WTC11 (cell line): ENCODE measurements at regions not wholly inside any gene's neighbourhood (a gene's known extent, or its start where the extent isn't known, plus 50 kb on each side); places are given as distances from the start of the nearest gene placed in this dataset.

Experiments used
- ATAC-seq: fragments of 200-7000 bp; cut with Tn5 transposase; 2 replicates; pipeline ENCODE4 v1.10.0; 2021; ENCODE audit warnings: mild to moderate bottlenecking, moderate library complexity
- CTCF ChIA-PET: fragments of 300-600 bp; sonication (Branson Sonifier 250); formaldehyde crosslinking; loops from one replicate; lab custom pipeline; 2021; ENCODE audit warnings: antibody characterized with exemption; lab: Charles Lee
- POLR2A ChIA-PET: fragments of 350-600 bp; sonication (Branson Sonifier 250); formaldehyde crosslinking; loops from one replicate; lab custom pipeline; 2021; ENCODE audit warnings: antibody characterized with exemption; lab: Charles Lee
- DNase-seq: peaks from one replicate; pipeline ENCODE4 v3.0.0; 2021; ENCODE audit warnings: low spot score
- H3K27ac Mint-ChIP-seq: 2 replicates; pipeline ENCODE4 v1.8.0; 2021; ENCODE audit warnings: mixed read lengths
- H3K27me3 Mint-ChIP-seq: 2 replicates; pipeline ENCODE4 v1.8.0; 2021; ENCODE audit warnings: low read depth, mild to moderate bottlenecking, moderate library complexity, mixed read lengths
- H3K36me3 Mint-ChIP-seq: 2 replicates; pipeline ENCODE4 v1.8.0; 2021; ENCODE audit warnings: mixed read lengths
- H3K4me1 Mint-ChIP-seq: 2 replicates; pipeline ENCODE4 v1.8.0; 2022; ENCODE audit warnings: mixed read lengths
- H3K4me3 Mint-ChIP-seq: 2 replicates; pipeline ENCODE4 v1.8.0; 2021; ENCODE audit warnings: mild to moderate bottlenecking, moderate library complexity, mixed read lengths
- H3K9me3 Mint-ChIP-seq: 2 replicates; pipeline ENCODE4 v1.8.0; 2021; ENCODE audit warnings: mixed read lengths
- CREB1 ChIP-seq: sonication (generic); formaldehyde crosslinking; IDR thresholded peaks from 2 replicates; pipeline ENCODE4 v1.8.0; 2023; ENCODE audit warnings: mild to moderate bottlenecking, missing genetic modification reagents
- ELF4 ChIP-seq: sonication (generic); formaldehyde crosslinking; IDR thresholded peaks from 2 replicates; pipeline ENCODE4 v1.8.1; 2022; ENCODE audit warnings: low read depth, mild to moderate bottlenecking, moderate library complexity, missing genetic modification reagents
- FOXK1 ChIP-seq: sonication (generic); formaldehyde crosslinking; IDR thresholded peaks from 2 replicates; pipeline ENCODE4 v1.8.0; 2022; ENCODE audit warnings: mild to moderate bottlenecking, moderate library complexity, missing genetic modification reagents
- FOXP4 ChIP-seq: sonication (generic); formaldehyde crosslinking; IDR thresholded peaks from 2 replicates; pipeline ENCODE4 v1.8.0; 2022; ENCODE audit warnings: mild to moderate bottlenecking, missing genetic modification reagents
- GABPB1 ChIP-seq: sonication (generic); formaldehyde crosslinking; IDR thresholded peaks from 2 replicates; pipeline ENCODE4 v1.8.1; 2023; ENCODE audit warnings: mild to moderate bottlenecking, missing genetic modification reagents
- NFE2L1 ChIP-seq: sonication (generic); formaldehyde crosslinking; IDR thresholded peaks from 2 replicates; pipeline ENCODE4 v1.8.1; 2023; ENCODE audit warnings: missing genetic modification reagents
- NR1H2 ChIP-seq: sonication (generic); formaldehyde crosslinking; IDR thresholded peaks from 2 replicates; pipeline ENCODE4 v1.9.0; 2021; ENCODE audit warnings: mild to moderate bottlenecking, moderate library complexity, missing genetic modification reagents
- NR3C1 ChIP-seq: sonication (generic); formaldehyde crosslinking; conservative IDR thresholded peaks from 2 replicates; pipeline ENCODE4 v1.8.1; 2023; ENCODE audit warnings: low read depth, mild to moderate bottlenecking, missing genetic modification reagents
- OVOL2 ChIP-seq: fragments of 250-450 bp; sonication (Bioruptor Pico); IDR thresholded peaks from 2 replicates; pipeline ENCODE4 v1.9.0; 2021; ENCODE audit warnings: mild to moderate bottlenecking, borderline replicate concordance
- TEAD4 ChIP-seq: sonication (generic); formaldehyde crosslinking; IDR thresholded peaks from 2 replicates; pipeline ENCODE4 v1.8.0; 2022; ENCODE audit warnings: mild to moderate bottlenecking, missing genetic modification reagents
- ZNF219 ChIP-seq: sonication (generic); formaldehyde crosslinking; IDR thresholded peaks from 2 replicates; pipeline ENCODE4 v1.8.0; 2023; ENCODE audit warnings: missing genetic modification reagents, mild to moderate bottlenecking, borderline replicate concordance
- ZNF317 ChIP-seq: sonication (generic); formaldehyde crosslinking; IDR thresholded peaks from 2 replicates; pipeline ENCODE4 v1.8.1; 2023; ENCODE audit warnings: low read depth, mild to moderate bottlenecking, moderate library complexity, missing genetic modification reagents, borderline replicate concordance
- ZNF416 ChIP-seq: fragments of 250-450 bp; sonication (Bioruptor Pico); IDR thresholded peaks from 2 replicates; pipeline ENCODE4 v1.9.0; 2021; ENCODE audit warnings: mild to moderate bottlenecking, inconsistent platforms
- ZNF512 ChIP-seq: sonication (generic); formaldehyde crosslinking; IDR thresholded peaks from 2 replicates; pipeline ENCODE4 v1.8.1; 2022; ENCODE audit warnings: missing genetic modification reagents, borderline replicate concordance
- ZNF671 ChIP-seq: fragments of 250-450 bp; sonication (Bioruptor Pico); IDR thresholded peaks from 2 replicates; pipeline ENCODE4 v1.8.0; 2021; ENCODE audit warnings: mild to moderate bottlenecking
- TF ChIP-seq, protein P1 (sequence below): sonication (generic); formaldehyde crosslinking; IDR thresholded peaks from 2 replicates; pipeline ENCODE4 v1.8.0; 2022; ENCODE audit warnings: mild to moderate bottlenecking, missing genetic modification reagents
- TF ChIP-seq, protein P2 (sequence below): fragments of 250-450 bp; sonication (Bioruptor Pico); IDR thresholded peaks from 2 replicates; pipeline ENCODE4 v2.1.2; 2022; ENCODE audit warnings: mild to moderate bottlenecking, moderate library complexity
- TF ChIP-seq, protein P3 (sequence below): fragments of 200-600 bp; IDR thresholded peaks from 2 replicates; pipeline ENCODE4 v1.8.0; 2022; ENCODE audit warnings: antibody characterized with exemption

DNA sequence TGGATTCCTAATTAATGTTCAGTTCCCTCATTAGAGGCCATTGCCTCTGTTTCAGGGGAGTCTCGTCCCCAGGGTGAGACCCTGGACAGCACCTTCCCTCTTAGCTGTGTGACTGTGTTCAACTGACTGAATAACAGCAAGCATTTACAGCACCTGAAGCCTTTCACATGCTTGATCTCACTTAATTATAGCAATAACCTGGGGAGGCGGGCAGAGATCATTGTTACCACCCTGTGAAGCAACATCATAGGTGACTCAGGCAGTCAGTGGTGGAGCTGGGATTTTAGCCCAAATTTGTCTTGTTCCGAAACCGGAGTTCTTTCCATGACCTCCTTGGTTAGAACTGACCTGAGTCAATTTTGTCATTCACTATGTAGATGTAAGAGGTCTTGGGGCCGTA is 105.2 kb upstream of the RAD23B start:
- CTCF ChIA-PET: no interaction called here
- TF ChIP-seq ZNF416 (CRISPR knock-in tag): no peak
- TF ChIP-seq, protein P1, sequence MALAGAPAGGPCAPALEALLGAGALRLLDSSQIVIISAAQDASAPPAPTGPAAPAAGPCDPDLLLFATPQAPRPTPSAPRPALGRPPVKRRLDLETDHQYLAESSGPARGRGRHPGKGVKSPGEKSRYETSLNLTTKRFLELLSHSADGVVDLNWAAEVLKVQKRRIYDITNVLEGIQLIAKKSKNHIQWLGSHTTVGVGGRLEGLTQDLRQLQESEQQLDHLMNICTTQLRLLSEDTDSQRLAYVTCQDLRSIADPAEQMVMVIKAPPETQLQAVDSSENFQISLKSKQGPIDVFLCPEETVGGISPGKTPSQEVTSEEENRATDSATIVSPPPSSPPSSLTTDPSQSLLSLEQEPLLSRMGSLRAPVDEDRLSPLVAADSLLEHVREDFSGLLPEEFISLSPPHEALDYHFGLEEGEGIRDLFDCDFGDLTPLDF (CRISPR knock-in tag): no peak
- TF ChIP-seq ELF4 (CRISPR knock-in tag): no peak
- TF ChIP-seq NR1H2 (CRISPR knock-in tag): no peak
- no peak for TF ChIP-seq ZNF671 (CRISPR knock-in tag)
- TF ChIP-seq NR3C1: no peak
- no peak for TF ChIP-seq TEAD4 (CRISPR knock-in tag)
- TF ChIP-seq, protein P2, sequence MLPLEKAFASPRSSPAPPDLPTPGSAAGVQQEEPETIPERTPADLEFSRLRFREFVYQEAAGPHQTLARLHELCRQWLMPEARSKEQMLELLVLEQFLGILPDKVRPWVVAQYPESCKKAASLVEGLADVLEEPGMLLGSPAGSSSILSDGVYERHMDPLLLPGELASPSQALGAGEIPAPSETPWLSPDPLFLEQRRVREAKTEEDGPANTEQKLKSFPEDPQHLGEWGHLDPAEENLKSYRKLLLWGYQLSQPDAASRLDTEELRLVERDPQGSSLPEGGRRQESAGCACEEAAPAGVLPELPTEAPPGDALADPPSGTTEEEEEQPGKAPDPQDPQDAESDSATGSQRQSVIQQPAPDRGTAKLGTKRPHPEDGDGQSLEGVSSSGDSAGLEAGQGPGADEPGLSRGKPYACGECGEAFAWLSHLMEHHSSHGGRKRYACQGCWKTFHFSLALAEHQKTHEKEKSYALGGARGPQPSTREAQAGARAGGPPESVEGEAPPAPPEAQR: no peak
- TF ChIP-seq OVOL2: no peak
- no peak for TF ChIP-seq ZNF317 (CRISPR knock-in tag)
- TF ChIP-seq CREB1 (CRISPR knock-in tag): no peak
- no peak overlapping the region for H3K27ac Mint-ChIP-seq

DNA sequence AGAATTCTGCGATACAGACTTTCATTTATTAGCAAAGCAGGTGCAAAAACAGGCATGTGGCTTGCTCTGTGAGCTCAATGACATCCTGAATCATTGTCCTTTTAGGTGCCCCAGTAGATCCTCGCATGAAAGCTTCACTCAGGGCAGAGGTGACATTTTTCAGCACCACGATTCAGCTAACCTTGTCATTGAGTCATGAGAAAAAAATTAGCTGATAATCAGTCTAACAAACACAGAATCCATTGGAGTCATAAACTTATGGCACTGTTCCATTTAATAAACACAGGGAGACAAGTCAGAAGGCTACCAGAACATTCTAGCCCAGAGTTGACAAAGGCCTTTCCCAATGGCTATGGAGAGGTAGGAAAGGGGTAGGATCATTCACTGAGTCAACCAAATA is 104.8 kb upstream of the RAD23B start:
- DNase-seq (no peak), ATAC-seq (no peak)
- CTCF ChIA-PET: no interaction called here
- Mint-ChIP-seq H3K27me3 (no peaks in the 10 kb centered on the region), H3K27ac (no peak overlapping the region), H3K4me3 (no peak overlapping the region), H3K9me3 (no peaks in the 10 kb centered on the region), H3K36me3 (no peaks in the 10 kb centered on the region), H3K4me1 (peaks cover 15% of the 10 kb centered on the region)
- POLR2A ChIA-PET: no interaction called here
- TF ChIP-seq ZNF512 (no peak), NFE2L1 (CRISPR knock-in tag) (no peak), NR3C1 (no peak), GABPB1 (CRISPR knock-in tag) (no peak), ZNF219 (CRISPR knock-in tag) (no peak), FOXK1 (CRISPR knock-in tag) (no peak), FOXP4 (no peak)
- TF ChIP-seq, protein P3, sequence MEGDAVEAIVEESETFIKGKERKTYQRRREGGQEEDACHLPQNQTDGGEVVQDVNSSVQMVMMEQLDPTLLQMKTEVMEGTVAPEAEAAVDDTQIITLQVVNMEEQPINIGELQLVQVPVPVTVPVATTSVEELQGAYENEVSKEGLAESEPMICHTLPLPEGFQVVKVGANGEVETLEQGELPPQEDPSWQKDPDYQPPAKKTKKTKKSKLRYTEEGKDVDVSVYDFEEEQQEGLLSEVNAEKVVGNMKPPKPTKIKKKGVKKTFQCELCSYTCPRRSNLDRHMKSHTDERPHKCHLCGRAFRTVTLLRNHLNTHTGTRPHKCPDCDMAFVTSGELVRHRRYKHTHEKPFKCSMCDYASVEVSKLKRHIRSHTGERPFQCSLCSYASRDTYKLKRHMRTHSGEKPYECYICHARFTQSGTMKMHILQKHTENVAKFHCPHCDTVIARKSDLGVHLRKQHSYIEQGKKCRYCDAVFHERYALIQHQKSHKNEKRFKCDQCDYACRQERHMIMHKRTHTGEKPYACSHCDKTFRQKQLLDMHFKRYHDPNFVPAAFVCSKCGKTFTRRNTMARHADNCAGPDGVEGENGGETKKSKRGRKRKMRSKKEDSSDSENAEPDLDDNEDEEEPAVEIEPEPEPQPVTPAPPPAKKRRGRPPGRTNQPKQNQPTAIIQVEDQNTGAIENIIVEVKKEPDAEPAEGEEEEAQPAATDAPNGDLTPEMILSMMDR: no peak

More for the DNA sequence above, 105.2 kb upstream of the RAD23B start:
- peaks cover 15% of the 10 kb centered on the region for H3K4me1 Mint-ChIP-seq
- no peak overlapping the region for H3K4me3 Mint-ChIP-seq
- no peaks in the 10 kb centered on the region for H3K36me3 Mint-ChIP-seq
- POLR2A ChIA-PET: no interaction called here
- no peaks in the 10 kb centered on the region for H3K9me3 Mint-ChIP-seq
- no peak for ATAC-seq
- no peak for DNase-seq
- H3K27me3 Mint-ChIP-seq: no peaks in the 10 kb centered on the region
